GM19372 (cell line): ENCODE measurements at regions not wholly inside any gene's neighbourhood (a gene's known extent, or its start where the extent isn't known, plus 50 kb on each side); places are given as distances from the start of the nearest gene placed in this dataset.
"Not testable (repeated sequence)": the region's sequence is repeated elsewhere in the genome, so short reads cannot be mapped to it uniquely, and the experiment has no call there.

Experiments used
- ATAC-seq: cut with Tn5 transposase; IDR thresholded peaks from one replicate; pipeline ENCODE4 v1.9.1; 2021; ENCODE audit warnings: mild to moderate bottlenecking, low read depth, moderate library complexity; ENCODE audit not compliant: unreplicated experiment

- ATAC-seq = no peak
These were observed 142.5 kb upstream of the TRPC4 start for GRCh38 chr13:38012096-38012495.

DNA sequence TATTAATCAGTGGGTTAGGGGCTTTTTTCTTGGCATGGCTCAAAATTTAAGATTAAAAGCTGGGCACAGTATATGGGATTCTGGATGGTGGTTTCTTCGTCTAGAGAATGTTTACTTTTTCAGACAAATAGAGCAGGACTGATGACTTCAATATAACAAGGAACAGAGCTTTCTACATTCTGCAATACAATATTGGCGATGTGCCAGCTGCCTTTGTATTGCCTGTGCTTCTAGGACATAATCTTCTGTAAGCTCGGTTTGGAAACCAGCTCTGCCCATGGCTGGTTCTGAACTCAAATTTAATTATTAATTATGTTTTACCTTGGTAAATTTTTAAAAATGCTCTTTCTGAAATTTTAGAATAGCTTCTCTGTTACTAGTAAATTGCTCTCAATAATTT, 139.1 kb upstream of the TRPC4 start:
- ATAC-seq = no peak

- ATAC-seq = no peak
These were observed 133.0 kb upstream of the TRPC4 start for GRCh38 chr13:38002606-38003005.

DNA sequence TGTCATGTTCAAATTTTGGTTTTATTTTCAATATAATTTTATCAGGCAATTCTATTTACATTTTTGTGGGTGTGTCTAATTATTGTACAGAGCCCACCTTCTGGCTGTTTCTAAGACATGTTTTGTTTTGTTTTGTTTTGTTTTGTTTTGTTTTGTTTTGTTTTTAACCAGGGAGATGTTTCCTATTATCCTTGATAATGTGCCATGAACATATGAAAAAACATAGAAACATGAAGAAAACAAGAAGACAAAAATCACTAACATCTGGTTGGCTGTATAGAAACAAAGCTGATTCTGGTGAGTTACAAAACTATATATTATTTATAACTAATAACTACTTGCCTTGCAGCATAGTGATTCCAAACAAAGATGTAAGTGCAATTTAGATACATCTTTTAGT, 128.1 kb upstream of the TRPC4 start:
- ATAC-seq = no peak

DNA sequence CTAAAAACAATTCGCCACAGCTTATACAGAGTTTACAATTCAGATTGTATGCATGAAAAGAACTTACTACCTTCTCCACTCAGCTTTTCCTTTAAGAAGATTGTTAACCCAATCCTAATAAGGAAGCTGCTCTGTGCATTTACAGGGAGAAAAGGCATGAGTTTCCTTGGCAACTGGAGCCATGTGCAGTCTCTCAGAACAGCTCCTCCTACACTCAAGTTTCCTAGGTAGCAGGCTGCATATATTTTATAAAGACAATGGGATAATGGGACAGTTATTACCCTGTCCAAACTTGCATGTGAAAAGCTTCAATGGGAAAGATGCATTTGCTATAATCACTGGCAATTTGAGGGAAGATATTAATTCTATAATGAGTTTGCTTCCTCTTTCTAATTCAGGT, 125.5 kb upstream of the TRPC4 start:
- no peak for ATAC-seq

- no peak for ATAC-seq
These were observed 117.2 kb upstream of the TRPC4 start for GRCh38 chr13:37986811-37987210.

GRCh38 chr13:37985281-37985680, 115.7 kb upstream of the TRPC4 start:
- ATAC-seq = no peak

DNA sequence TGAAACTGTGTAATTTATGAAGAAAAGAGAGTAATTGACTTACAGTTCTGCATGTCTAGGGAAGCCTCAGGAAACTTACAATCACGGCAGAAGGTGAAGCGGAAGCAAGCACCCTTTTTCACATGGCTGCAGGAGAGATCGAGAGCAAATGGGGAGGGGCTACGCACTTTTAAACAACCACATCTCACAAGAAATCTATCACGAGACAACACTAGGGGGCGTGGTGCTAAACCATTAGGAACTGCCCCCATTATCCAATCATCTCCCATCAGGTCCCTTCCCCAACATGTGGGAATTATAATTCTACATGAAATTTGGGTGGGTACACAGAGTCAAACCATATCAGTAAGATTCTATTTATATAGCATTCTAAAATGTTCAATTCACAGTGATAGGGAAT, 114.8 kb upstream of the TRPC4 start:
- ATAC-seq = no peak

GRCh38 chr13:37981932-37982331, 112.4 kb upstream of the TRPC4 start:
- ATAC-seq = no peak

- ATAC-seq = no peak
These were observed 109.1 kb upstream of the TRPC4 start for GRCh38 chr13:37978680-37979079.

- no peak for ATAC-seq
These were observed 99.0 kb upstream of the TRPC4 start for GRCh38 chr13:37968555-37968954.

- ATAC-seq = no peak
These were observed 96.7 kb upstream of the TRPC4 start for GRCh38 chr13:37966266-37966665.

- ATAC-seq = no peak
These were observed 90.9 kb upstream of the TRPC4 start for GRCh38 chr13:37960427-37960826.

GRCh38 chr13:37959284-37959683, 89.7 kb upstream of the TRPC4 start:
- no peak for ATAC-seq

DNA sequence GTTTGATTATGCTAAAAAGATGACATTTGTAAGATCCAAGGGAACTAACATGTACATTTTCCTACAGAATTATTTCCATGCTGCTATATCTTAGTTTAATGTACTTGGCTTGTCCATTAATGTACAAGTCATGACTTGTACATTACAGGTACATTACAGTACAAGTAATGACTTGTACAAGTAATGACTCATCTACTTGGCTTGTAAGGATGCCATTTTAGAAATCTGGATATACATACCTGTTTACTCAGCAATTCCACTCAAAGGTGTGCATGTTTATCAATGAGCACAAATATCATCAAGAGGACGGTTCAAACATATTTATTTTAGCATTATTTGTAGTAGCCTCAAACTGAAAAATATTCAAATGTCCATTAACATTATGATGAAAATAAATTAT, 87.0 kb upstream of the TRPC4 start:
- ATAC-seq = no peak

DNA sequence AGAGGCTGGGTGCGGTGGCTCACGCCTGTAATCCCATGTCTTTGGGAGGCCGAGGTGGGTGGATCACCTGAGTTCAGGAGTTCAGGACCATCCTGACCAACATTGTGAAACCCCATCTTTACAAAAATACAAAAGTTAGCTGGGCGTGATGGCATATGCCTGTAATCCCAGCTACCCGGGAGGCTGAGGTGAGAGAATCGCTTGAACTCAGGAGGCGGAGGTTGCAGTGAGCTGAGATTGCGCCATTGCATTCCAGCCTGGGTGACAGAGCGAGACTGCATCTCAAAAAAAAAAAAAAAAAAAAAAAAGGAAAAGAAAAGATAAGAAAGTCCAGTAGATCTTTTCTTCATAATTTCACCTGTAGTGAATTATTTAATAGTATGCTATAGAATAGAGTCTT, 85.0 kb upstream of the TRPC4 start:
- not testable (repeated sequence) for ATAC-seq

- no peak for ATAC-seq
These were observed 84.6 kb upstream of the TRPC4 start for GRCh38 chr13:37954191-37954590.

- no peak for ATAC-seq
These were observed 84.1 kb upstream of the TRPC4 start for GRCh38 chr13:37953696-37954095.

DNA sequence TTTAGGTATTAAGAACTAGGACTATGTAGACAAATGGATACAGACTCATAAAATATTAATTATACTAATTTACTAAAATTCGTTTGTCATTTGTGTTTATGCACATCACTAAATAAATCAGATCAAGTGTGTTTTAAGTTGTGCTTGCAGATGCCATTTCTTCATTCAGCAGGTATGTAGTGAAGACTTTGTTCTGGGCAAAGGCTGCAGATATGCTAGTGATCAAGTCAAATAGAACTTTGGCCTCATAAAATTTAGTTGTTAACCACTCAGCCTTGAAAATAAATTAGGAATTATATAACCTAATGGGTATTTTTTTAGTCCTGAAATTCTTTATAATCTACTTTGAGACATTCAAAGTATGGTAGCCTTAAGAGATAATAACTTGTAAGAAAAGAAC, 80.4 kb upstream of the TRPC4 start:
- ATAC-seq = no peak

DNA sequence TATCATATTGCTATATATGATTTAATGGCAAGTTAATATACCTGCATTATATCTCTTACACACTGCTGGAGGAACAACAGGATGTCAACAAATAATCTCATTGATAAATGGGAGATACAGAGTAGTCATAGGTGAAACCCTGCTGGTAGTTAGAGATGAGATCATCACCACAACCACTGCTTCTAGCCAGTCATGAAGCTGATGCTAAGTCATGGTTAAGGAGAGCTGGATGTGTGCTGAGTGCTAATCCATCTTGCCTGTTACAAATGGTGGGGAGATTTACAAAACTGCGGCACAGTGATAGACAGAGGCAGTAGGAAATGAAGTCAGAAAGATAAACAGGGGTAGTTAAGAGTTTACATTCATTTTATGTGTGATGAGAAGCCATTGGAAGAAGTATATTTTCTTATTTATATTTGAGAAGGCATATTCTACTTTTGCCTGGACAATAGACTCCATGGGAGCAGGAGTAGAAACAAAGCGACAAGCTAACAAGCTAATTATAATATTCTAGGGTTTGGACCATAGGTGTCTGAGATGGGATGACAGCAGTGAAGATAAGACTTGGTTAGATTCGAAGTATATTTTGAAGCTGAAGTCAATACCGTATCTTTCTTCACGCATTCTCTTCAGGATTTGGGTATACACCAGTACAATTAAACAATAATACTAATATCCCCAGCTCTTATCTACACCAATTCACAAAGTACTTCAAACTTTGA, 78.0 kb upstream of the TRPC4 start:
- ATAC-seq = no peak

- ATAC-seq = no peak
These were observed 76.3 kb upstream of the TRPC4 start for GRCh38 chr13:37945651-37946575.
